HG03521 (cell line): ENCODE measurements at regions not wholly inside any gene's neighbourhood (a gene's known extent, or its start where the extent isn't known, plus 50 kb on each side); places are given as distances from the start of the nearest gene placed in this dataset.
A peak's percentile ranks its signal among the peaks of the same experiment; 100 is the strongest.

Experiments used
- ATAC-seq: cut with Tn5 transposase; IDR thresholded peaks from one replicate; pipeline ENCODE4 v1.9.1; 2021; ENCODE audit warnings: mild to moderate bottlenecking, moderate library complexity; ENCODE audit not compliant: unreplicated experiment

DNA sequence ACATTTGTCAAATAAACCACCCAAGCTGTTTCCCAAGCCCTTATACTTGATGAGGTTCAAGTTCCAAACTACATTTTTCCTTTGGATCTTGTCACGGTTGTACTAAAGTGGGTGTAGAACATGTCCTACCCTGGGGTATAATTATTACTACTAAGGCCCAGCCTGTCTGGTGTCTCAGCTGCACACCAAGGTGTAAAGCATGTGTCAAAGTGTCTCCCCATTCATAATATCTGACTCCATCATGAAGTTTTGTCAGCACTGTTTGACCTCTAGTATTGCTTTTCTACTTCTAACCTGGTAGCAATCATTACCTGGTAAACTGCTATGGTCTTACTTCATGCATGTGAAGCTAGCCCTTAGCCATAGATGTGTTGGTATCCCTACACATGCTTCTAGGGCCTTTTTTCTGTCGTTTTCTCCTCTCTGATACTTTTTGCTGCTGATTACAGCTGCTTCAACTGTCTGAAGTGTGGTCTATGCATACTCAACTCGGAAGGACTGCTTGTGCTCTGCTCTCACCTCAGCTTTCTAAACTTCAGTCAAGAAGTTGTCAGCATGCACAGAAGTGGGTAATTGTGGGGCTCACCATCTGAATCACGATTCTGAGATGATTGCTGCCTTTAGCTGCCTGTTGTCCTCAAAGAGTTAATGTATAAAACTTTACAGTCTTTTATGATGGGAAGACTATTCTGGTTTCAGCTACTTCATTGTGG lies 445.7 kb upstream of the TRIB2 start:
- ATAC-seq, result peak; percentile 65

GRCh38 chr2:12271589-12271984 lies 445.1 kb upstream of the TRIB2 start:
- peak; percentile 40 for ATAC-seq

- ATAC-seq, result no peak
These were observed 443.6 kb upstream of the TRIB2 start for GRCh38 chr2:12273111-12273510.

DNA sequence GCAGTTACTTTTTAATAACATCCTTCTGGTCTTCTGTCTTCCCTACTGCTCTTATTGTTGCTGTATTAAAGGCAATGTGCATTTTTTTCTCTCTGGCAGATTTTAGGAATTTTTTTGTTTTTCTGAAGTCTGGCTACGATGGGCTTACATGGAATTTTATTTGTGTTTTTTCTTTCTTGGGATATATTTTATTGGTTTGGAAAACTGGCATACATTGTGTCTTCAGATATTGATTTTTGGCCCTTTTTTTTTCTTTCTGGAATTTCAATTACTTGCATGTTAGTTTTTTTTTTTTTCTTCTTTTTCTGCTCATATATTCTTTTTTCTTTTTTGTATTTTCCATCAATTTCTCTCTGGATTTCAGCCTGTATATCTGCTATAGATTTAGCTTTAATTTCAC lies 442.1 kb upstream of the TRIB2 start:
- ATAC-seq, result no peak

GRCh38 chr2:12277241-12278034 lies 439.3 kb upstream of the TRIB2 start:
- no peak for ATAC-seq

DNA sequence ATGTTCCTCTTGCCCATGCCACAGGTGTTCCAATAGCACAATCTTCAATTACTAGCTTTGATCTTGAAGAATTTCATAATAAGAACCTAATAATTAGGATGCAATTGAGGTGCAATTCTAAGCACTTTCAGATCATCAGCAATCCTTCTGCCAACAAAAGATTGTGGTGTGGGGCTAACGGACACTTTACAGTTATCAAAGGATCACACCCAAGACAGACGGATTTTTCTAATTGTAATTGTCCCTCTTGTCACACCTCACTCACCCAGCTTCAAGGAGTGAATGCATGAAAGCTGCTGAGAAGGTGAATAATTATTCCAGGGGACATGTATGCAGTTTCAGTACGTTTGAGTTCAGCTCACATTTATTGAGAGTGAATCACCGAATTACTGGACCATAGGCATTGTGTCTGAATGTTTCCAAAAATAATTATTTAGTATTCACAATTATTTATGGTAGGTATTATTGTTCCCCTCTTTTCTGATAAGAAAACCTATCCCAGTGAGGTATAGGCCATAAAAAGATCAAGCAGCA lies 438.5 kb upstream of the TRIB2 start:
- no peak for ATAC-seq

- peak; percentile 77 for ATAC-seq
These were observed 433.7 kb upstream of the TRIB2 start for GRCh38 chr2:12282780-12283695.

GRCh38 chr2:12284037-12284436 lies 432.7 kb upstream of the TRIB2 start:
- no peak for ATAC-seq

GRCh38 chr2:12284487-12284886 lies 432.2 kb upstream of the TRIB2 start:
- no peak for ATAC-seq

GRCh38 chr2:12286347-12286746 lies 430.4 kb upstream of the TRIB2 start:
- no peak for ATAC-seq

GRCh38 chr2:12287220-12287751 lies 429.4 kb upstream of the TRIB2 start:
- ATAC-seq, result no peak

GRCh38 chr2:12288048-12288447 lies 428.7 kb upstream of the TRIB2 start:
- no peak for ATAC-seq

DNA sequence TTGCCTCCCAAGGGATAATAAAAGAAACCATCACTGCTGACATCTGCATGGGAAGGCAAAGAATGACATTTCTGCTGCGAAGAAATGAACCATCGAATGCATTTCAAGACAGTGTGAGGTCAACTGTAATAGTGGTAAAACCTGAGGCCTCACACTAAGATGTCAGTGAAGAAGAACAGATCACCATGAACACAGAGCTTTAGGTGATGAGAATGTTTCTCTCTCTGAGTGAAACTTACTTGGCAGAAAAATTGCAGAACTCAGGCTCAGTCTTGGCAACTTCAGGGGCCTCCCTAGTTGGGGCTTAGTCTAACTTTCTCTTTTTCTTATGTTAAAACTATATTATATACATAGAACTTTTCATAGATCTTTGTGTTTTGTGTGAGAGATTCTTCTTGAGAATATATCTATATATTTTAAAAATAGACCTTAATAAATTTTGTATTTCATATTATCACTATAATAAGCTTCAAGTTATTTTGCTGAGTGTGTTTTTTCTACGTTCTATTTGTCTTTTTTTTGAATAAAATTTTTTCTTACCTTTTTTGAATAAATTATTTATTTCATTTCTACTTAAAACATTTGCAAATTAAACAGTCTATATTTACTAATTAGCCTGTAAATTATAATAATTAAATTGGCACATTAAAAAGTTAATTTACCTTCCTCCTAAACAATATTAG lies 427.5 kb upstream of the TRIB2 start:
- ATAC-seq, result no peak

DNA sequence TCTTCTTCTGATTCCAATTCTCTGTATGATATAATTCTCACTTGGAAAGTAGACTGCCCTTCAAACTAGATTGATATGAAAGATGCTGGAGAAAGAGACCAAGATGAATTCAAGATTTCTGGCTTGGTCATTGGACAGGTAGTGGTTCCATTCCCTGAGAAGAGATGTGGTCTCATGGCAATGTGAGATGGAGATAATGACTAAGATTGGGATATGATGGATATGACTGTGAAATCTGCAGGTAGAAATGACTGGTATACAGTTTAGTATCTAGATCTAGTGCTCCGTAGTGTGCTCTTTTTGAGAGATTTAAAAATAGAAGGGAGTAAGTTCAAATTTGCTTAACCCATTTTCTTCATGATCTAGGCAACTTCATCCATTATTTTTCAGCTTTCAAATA lies 425.4 kb upstream of the TRIB2 start:
- no peak for ATAC-seq

DNA sequence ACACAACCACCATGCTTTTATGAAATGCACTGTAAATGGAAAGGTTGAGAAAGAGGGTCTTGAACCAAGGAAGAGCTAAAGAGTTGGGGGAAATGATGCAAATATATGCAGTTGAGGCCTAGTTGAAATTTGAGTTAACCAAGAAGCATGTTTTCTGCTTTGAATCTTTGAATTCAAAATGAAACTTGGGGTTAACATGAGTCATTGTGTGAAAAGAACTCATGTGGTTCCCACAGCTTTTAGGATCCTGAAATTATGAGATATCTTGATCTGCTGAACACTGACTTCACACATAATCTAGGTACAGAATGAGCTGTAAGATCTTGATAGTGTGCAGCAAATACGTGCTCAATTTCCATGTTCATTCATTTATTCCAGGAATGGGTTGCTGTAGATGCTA lies 422.9 kb upstream of the TRIB2 start:
- peak; percentile 95 for ATAC-seq

- no peak for ATAC-seq
These were observed 420.7 kb upstream of the TRIB2 start for GRCh38 chr2:12295856-12296519.

DNA sequence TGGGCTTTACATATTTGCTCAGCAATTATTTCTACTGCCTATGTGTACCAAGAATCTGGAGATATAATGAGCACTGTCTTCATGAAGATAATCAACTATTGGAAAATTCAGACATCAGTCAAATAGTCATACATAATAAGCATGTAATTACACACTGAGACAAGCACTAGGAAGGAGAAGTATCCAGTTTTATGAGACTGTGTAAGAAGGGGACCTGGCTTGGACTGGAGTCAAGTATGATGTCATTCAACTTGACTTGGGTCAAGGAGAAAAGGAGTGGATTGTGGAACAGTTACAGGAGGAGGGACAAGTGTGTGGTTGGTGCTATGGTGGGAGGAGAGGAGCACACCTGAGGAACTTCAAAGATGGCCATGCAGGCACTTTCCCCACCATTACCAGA lies 419.8 kb upstream of the TRIB2 start:
- ATAC-seq, result no peak

GRCh38 chr2:12298352-12298751 lies 418.4 kb upstream of the TRIB2 start:
- ATAC-seq, result no peak

DNA sequence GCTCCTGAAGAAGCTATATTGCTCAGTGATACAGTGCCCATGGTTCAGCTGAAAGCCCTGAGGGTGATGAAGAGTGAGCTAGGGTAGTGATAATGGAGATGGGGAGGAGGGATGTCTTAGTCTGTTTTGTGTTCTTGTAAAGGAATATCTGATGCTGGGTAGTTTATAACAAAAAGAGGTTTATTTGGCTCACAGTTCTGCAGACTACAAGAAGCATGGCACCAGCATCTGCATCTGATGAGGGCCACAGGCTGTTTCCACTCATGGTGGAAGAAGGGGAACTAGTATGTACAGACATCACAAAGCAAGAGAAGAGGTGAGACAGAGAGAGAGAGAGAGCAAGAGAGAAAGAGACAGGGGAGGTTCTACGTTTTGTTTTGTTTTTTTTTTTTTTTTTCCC lies 417.3 kb upstream of the TRIB2 start:
- no peak for ATAC-seq
